Esophagus muscularis mucosa (tissue), 4 donors: ENCODE measurements at regions not wholly inside any gene's neighbourhood (a gene's known extent, or its start where the extent isn't known, plus 50 kb on each side); places are given as distances from the start of the nearest gene placed in this dataset.

Experiments used
- CTCF ChIP-seq, 3 experiments: fragments of 200-600 bp in 2 of 3; fragments of 450-650 bp in 1 of 3; sonication (generic) in 2 of 3; IDR thresholded peaks; one replicate each; pipeline ENCODE4 v1.5.1; 2017 to 2019; ENCODE audit warnings: antibody characterized with exemption in 3 of 3, mild to moderate bottlenecking in 2 of 3, moderate library complexity in 1 of 3
- EP300 ChIP-seq: sonication (generic); formaldehyde crosslinking; IDR thresholded peaks from one replicate; pipeline ENCODE4 v1.6.1; 2017; ENCODE audit warnings: antibody characterized with exemption
- POLR2A ChIP-seq: fragments of 450-650 bp; IDR thresholded peaks from one replicate; pipeline ENCODE4 v1.6.1; 2017; ENCODE audit warnings: antibody characterized with exemption, moderate library complexity, mild to moderate bottlenecking, low read depth

- TF ChIP-seq EP300 (no peak), POLR2A (no peak), CTCF (IDR thresholded peaks at IDR 0.05) (no peak)
Observed at GRCh38 chr9:79061752-79062616, 509.8 kb upstream of the TLE4 start.
